LNCaP clone FGC (cell line): ENCODE measurements at regions not wholly inside any gene's neighbourhood (a gene's known extent, or its start where the extent isn't known, plus 50 kb on each side); places are given as distances from the start of the nearest gene placed in this dataset.

ENCODE experiments used
- DNase-seq: peaks from one replicate; pipeline ENCODE4 v3.0.0-alpha.2; 2011; ENCODE audit warnings: low read depth
- H3K4me3 ChIP-seq: 2 replicates; pipeline ENCODE4 v1.5.1; 2011; ENCODE audit warnings: mild to moderate bottlenecking, low read depth, low read length, control low read depth
- CTCF ChIP-seq: IDR thresholded peaks from 2 replicates; pipeline ENCODE4 v1.5.1; 2012; ENCODE audit warnings: mild to moderate bottlenecking; ENCODE audit not compliant: control insufficient read depth, insufficient read depth; ENCODE audit errors: extremely low read depth

GRCh38 chr12:98172801-98173200, 342.6 kb upstream of the TMPO start:
- H3K4me3 ChIP-seq, result no peak overlapping the region
- no peak for TF ChIP-seq CTCF
- no peak for DNase-seq

GRCh38 chr12:98173773-98174427, 341.5 kb upstream of the TMPO start:
- no peak for TF ChIP-seq CTCF
- no peak overlapping the region for H3K4me3 ChIP-seq
- no peak for DNase-seq

GRCh38 chr12:98174428-98174809, 341.0 kb upstream of the TMPO start:
- no peak for TF ChIP-seq CTCF
- no peak overlapping the region for H3K4me3 ChIP-seq
- DNase-seq, result no peak

- no peak for DNase-seq
- no peak overlapping the region for H3K4me3 ChIP-seq
- no peak for TF ChIP-seq CTCF
Measured at GRCh38 chr12:98178126-98178525, 337.3 kb upstream of the TMPO start.

GRCh38 chr12:98179151-98179550, 336.2 kb upstream of the TMPO start:
- no peak overlapping the region for H3K4me3 ChIP-seq
- TF ChIP-seq CTCF, result no peak
- DNase-seq, result no peak

- no peak for DNase-seq
- no peak for TF ChIP-seq CTCF
- no peak overlapping the region for H3K4me3 ChIP-seq
Measured at GRCh38 chr12:98180603-98181002, 334.8 kb upstream of the TMPO start.

GRCh38 chr12:98182821-98183220, 332.6 kb upstream of the TMPO start:
- H3K4me3 ChIP-seq, result no peak overlapping the region
- TF ChIP-seq CTCF, result no peak

More at GRCh38 chr12:98182821-98183220, 332.6 kb upstream of the TMPO start:
- DNase-seq, result no peak
